ENCODE measurements at regions not wholly inside any gene's neighbourhood (a gene's known extent, or its start where the extent isn't known, plus 50 kb on each side); places are given as distances from the start of the nearest gene placed in this dataset.

- Histone ChIP-seq H3K4me2 (ENCODE audit: control insufficient read depth, extremely low read depth, insufficient read depth, low read depth, low read length) (no peak overlapping the region), H3K27ac (ENCODE audit: control insufficient read depth, insufficient read depth, low read length) (no peak overlapping the region), H2AFZ (ENCODE audit: control insufficient read depth, low read length) (no peak overlapping the region), H3K27me3 (ENCODE audit: control insufficient read depth, extremely low read depth, insufficient read depth, low read length) (no peaks in the 10 kb centered on the region), H3K4me3 (ENCODE audit: control insufficient read depth in 2 of 3, extremely low read depth in 1 of 3, insufficient read depth in 2 of 3, low read depth in 1 of 3, low read length in 3 of 3) (no peak overlapping the region), H3K9me3 (ENCODE audit: control insufficient read depth, low read depth, low read length) (no peaks in the 10 kb centered on the region), H3K79me2 (ENCODE audit: control insufficient read depth, insufficient read depth, low read length) (no peaks in the 10 kb centered on the region), H3K36me3 (ENCODE audit: control insufficient read depth in 2 of 2, extremely low read depth in 1 of 2, insufficient read depth in 2 of 2, low read length in 2 of 2) (no peaks in the 10 kb centered on the region), H3K9ac (ENCODE audit: control insufficient read depth, extremely low read depth, insufficient read depth, low read length) (no peak overlapping the region), H3K9me1 (ENCODE audit: control insufficient read depth, extremely low read depth, insufficient read depth, low read length) (no peaks in the 10 kb centered on the region), H3K4me1 (ENCODE audit: control insufficient read depth, extremely low read depth, insufficient read depth, low read length) (no peaks in the 10 kb centered on the region), H4K20me1 (ENCODE audit: control insufficient read depth, extremely low read depth, insufficient read depth, low read length) (no peaks in the 10 kb centered on the region)
- no peak for FAIRE-seq
- dilution Hi-C loops (cut with MboI; ENCODE audit: extremely low pct_ligation_motif_present, low sequenced_read_pairs), result no loop called here
- DNase-seq (ENCODE audit: low read depth, low spot score), result no peak
- TF ChIP-seq EZH2 (IDR thresholded peaks at IDR 0.05; ENCODE audit: low read length), result no peak
- TF ChIP-seq CTCF (optimal IDR thresholded peaks at IDR 0.05 in 1 of 3, IDR thresholded peaks at IDR 0.05 in 1 of 3, conservative IDR thresholded peaks at IDR 0.05 in 1 of 3; ENCODE audit: extremely low read depth in 1 of 3, insufficient read depth in 2 of 3, low read length in 3 of 3), result no peak
These were observed 1560.3 kb downstream of the MRPL39 start for GRCh38 chr21:24046829-24047443.

- Histone ChIP-seq H3K9me1 (ENCODE audit: control insufficient read depth, extremely low read depth, insufficient read depth, low read length) (no peaks in the 10 kb centered on the region), H3K36me3 (ENCODE audit: control insufficient read depth in 2 of 2, extremely low read depth in 1 of 2, insufficient read depth in 2 of 2, low read length in 2 of 2) (no peaks in the 10 kb centered on the region), H3K9ac (ENCODE audit: control insufficient read depth, extremely low read depth, insufficient read depth, low read length) (no peak overlapping the region), H3K4me3 (ENCODE audit: control insufficient read depth in 2 of 3, extremely low read depth in 1 of 3, insufficient read depth in 2 of 3, low read depth in 1 of 3, low read length in 3 of 3) (no peak overlapping the region), H3K27me3 (ENCODE audit: control insufficient read depth, extremely low read depth, insufficient read depth, low read length) (no peaks in the 10 kb centered on the region), H3K27ac (ENCODE audit: control insufficient read depth, insufficient read depth, low read length) (no peak overlapping the region), H3K4me1 (ENCODE audit: control insufficient read depth, extremely low read depth, insufficient read depth, low read length) (no peaks in the 10 kb centered on the region), H3K4me2 (ENCODE audit: control insufficient read depth, extremely low read depth, insufficient read depth, low read depth, low read length) (no peak overlapping the region), H4K20me1 (ENCODE audit: control insufficient read depth, extremely low read depth, insufficient read depth, low read length) (no peaks in the 10 kb centered on the region), H3K79me2 (ENCODE audit: control insufficient read depth, insufficient read depth, low read length) (no peaks in the 10 kb centered on the region), H3K9me3 (ENCODE audit: control insufficient read depth, low read depth, low read length) (no peaks in the 10 kb centered on the region), H2AFZ (ENCODE audit: control insufficient read depth, low read length) (no peak overlapping the region)
- TF ChIP-seq EZH2 (IDR thresholded peaks at IDR 0.05; ENCODE audit: low read length) (no peak), CTCF (optimal IDR thresholded peaks at IDR 0.05 in 1 of 3, IDR thresholded peaks at IDR 0.05 in 1 of 3, conservative IDR thresholded peaks at IDR 0.05 in 1 of 3; ENCODE audit: extremely low read depth in 1 of 3, insufficient read depth in 2 of 3, low read length in 3 of 3) (no peak)
- DNase-seq (ENCODE audit: low read depth, low spot score) (no peak), FAIRE-seq (no peak)
- dilution Hi-C loops (cut with MboI; ENCODE audit: extremely low pct_ligation_motif_present, low sequenced_read_pairs), result no loop called here
These were observed 1561.5 kb downstream of the MRPL39 start for GRCh38 chr21:24045775-24046215.

Data from keratinocyte (primary cell).